Gastroesophageal sphincter (tissue), 4 donors: ENCODE measurements at regions not wholly inside any gene's neighbourhood (a gene's known extent, or its start where the extent isn't known, plus 50 kb on each side); places are given as distances from the start of the nearest gene placed in this dataset.

Source experiments
- ATAC-seq: fragments of 150-250 bp; one replicate; pipeline ENCODE4 v1.9.1; 2016; ENCODE audit warnings: mild to moderate bottlenecking, moderate library complexity
- H3K27ac ChIP-seq, 4 donors: fragments of 200-600 bp; sonication (generic) in 3 of 4; 1 replicate in 3 of 4; 2 replicates in 1 of 4; pipeline ENCODE4 v1.5.1; 2016 to 2019
- H3K27me3 ChIP-seq: fragments of 200-600 bp; sonication (generic); one replicate; pipeline ENCODE4 v1.5.1; 2019
- H3K36me3 ChIP-seq, 2 donors: fragments of 200-600 bp; sonication (generic); one replicate each; pipeline ENCODE4 v1.5.1; 2019; ENCODE audit warnings: control low read depth in 1 of 2
- H3K4me1 ChIP-seq, 3 donors: fragments of 200-600 bp; sonication (generic); 1 replicate in 2 of 3; 2 replicates in 1 of 3; pipeline ENCODE4 v1.5.1; 2016 to 2019; ENCODE audit warnings: control low read depth in 2 of 3
- H3K4me3 ChIP-seq, 2 donors: fragments of 200-600 bp; sonication (generic); one replicate each; pipeline ENCODE4 v1.5.1; 2019; ENCODE audit warnings: mild to moderate bottlenecking in 1 of 2, moderate library complexity in 1 of 2
- H3K9me3 ChIP-seq, 3 donors: fragments of 200-600 bp; sonication (generic); one replicate each; pipeline ENCODE4 v1.5.1; 2017 to 2019; ENCODE audit warnings: control low read depth in 2 of 3
- EP300 ChIP-seq: sonication (generic); formaldehyde crosslinking; IDR thresholded peaks from one replicate; pipeline ENCODE4 v1.6.1; 2017; ENCODE audit warnings: antibody characterized with exemption, mild to moderate bottlenecking
- POLR2A ChIP-seq, 2 donors: fragments of 450-650 bp; IDR thresholded peaks; one replicate each; pipeline ENCODE4 v1.6.1; 2017; ENCODE audit warnings: antibody characterized with exemption in 2 of 2, mild to moderate bottlenecking in 2 of 2, moderate library complexity in 1 of 2
- POLR2AphosphoS5 ChIP-seq: sonication (generic); formaldehyde crosslinking; IDR thresholded peaks from one replicate; pipeline ENCODE4 v1.6.1; 2017; ENCODE audit warnings: antibody characterized with exemption
- WGBS, 2 donors: methylation state at CpG; one replicate each; pipeline ENCODE4 v1.1.5; 2018; ENCODE audit warnings: low coverage in 1 of 2; 5-methylcytosine and 5-hydroxymethylcytosine counted together
- TF ChIP-seq, protein P1 (sequence below), 4 experiments: fragments of 200-600 bp in 2 of 4; fragments of 450-650 bp in 2 of 4; sonication (generic) in 1 of 4; IDR thresholded peaks; one replicate each; pipeline ENCODE4 v1.5.1; 2017 to 2019; ENCODE audit warnings: antibody characterized with exemption in 4 of 4, mild to moderate bottlenecking in 2 of 4, moderate library complexity in 2 of 4

DNA sequence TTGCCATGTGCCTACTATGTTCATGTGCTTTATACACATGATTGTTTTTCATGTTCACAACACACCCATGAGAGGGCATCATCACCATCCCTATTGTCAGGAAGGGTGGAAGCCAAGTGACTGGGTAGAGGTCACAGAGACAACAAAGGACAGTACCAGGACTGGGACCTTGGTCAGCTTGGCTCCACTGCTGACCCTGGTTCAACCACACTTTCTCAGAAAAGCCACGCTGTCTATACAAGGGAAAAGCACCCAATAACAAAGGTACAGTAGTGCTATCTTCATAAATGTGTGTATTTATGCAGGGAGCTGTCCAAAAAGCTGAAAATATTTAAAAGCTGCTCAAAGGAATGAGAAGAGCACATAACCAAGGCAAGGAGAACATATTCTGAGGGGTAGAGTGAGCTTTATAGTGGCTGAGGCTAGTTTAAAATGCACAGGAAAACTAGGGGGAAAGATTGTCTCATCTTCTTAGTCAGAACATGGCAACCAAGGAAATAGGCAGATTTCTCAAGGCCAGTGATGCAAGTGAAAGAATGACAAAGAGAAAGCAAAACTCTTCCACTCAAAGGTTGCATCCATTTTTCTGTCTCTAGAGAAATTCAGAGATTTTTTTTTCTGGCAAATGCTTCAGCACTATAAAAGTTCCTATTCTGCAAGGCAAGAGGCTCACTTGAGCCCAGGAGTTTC lies 415.0 kb downstream of the FOXO1 start:
- no peak for TF ChIP-seq POLR2AphosphoS5
- TF ChIP-seq, protein P1, sequence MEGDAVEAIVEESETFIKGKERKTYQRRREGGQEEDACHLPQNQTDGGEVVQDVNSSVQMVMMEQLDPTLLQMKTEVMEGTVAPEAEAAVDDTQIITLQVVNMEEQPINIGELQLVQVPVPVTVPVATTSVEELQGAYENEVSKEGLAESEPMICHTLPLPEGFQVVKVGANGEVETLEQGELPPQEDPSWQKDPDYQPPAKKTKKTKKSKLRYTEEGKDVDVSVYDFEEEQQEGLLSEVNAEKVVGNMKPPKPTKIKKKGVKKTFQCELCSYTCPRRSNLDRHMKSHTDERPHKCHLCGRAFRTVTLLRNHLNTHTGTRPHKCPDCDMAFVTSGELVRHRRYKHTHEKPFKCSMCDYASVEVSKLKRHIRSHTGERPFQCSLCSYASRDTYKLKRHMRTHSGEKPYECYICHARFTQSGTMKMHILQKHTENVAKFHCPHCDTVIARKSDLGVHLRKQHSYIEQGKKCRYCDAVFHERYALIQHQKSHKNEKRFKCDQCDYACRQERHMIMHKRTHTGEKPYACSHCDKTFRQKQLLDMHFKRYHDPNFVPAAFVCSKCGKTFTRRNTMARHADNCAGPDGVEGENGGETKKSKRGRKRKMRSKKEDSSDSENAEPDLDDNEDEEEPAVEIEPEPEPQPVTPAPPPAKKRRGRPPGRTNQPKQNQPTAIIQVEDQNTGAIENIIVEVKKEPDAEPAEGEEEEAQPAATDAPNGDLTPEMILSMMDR (IDR thresholded peaks at IDR 0.05): no peak
- no peak for TF ChIP-seq EP300
- no peak for TF ChIP-seq POLR2A (IDR thresholded peaks at IDR 0.05)
- Histone ChIP-seq H3K9me3 (no peaks in the 10 kb centered on the region), H3K4me3 (no peak overlapping the region), H3K36me3 (no peaks in the 10 kb centered on the region), H3K27ac (peak overlapping the region in 3 of 4 donors; percentile 16 to 59 (median 48)), H3K27me3 (no peaks in the 10 kb centered on the region), H3K4me1 (peaks cover 0 to 7% (median 0%) of the 10 kb centered on the region in 3 donors)
- 44 to 83% methylated on average over 1 of the region's 1 CpG for WGBS, 2 donors
- peak; percentile 50 for ATAC-seq

DNA sequence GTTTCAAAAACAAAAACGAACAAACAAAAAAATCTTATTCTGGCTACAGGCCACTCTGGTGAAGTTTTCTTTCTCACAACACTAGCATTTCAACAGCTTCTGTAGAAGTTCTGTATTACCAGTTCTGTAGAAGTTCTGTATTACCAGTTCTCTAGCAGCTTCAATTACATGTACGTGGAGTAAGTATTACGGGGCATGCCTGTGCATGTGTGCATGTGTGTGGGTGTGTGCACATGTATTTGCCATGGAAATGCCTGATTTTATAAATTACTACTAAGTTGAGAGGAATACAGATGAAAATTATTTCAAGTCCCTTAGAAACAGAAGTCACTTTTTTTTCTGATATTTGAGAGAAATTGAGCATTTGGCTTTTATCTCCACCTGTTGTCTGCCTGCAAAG lies 414.2 kb downstream of the FOXO1 start:
- Histone ChIP-seq H3K36me3 (no peaks in the 10 kb centered on the region), H3K27me3 (no peaks in the 10 kb centered on the region), H3K9me3 (no peaks in the 10 kb centered on the region), H3K27ac (peak overlapping the region in 1 of 4 donors; percentile 48), H3K4me3 (no peak overlapping the region), H3K4me1 (peaks cover 0 to 7% (median 0%) of the 10 kb centered on the region in 3 donors)
- 78 to 81% methylated on average over 3 of the region's 3 CpGs for WGBS, 2 donors
- no peak for ATAC-seq
- TF ChIP-seq EP300: no peak

DNA sequence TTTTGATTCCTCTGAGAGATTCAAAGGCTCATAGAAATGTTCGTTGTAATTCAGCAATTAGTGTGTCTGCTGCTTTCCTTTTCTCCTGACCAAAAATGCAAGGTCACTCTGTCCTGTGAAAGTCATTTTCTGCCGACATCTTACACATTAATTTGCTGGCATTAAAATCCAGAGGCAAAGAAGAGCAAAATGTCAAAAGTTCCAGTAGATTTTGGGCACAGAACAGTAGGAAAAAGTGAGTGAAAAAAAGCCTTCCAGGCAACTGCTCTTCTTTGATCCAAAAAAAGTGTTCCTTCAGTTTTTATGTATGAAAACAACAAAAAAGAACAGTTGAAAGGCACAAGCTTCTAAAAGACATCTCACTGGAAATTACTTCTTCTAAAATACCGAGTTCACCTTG lies 413.8 kb downstream of the FOXO1 start:
- H3K4me3 ChIP-seq: no peak overlapping the region
- no peaks in the 10 kb centered on the region for H3K9me3 ChIP-seq
- peaks cover 0 to 7% (median 0%) of the 10 kb centered on the region in 3 donors for H3K4me1 ChIP-seq
- H3K27me3 ChIP-seq: no peaks in the 10 kb centered on the region
- peak overlapping the region in 1 of 4 donors; percentile 48 for H3K27ac ChIP-seq
- ATAC-seq: no peak
- no peak for TF ChIP-seq POLR2AphosphoS5
- 56 to 100% methylated on average over 1 to 3 of the region's 3 CpGs for WGBS, 2 donors
- no peaks in the 10 kb centered on the region for H3K36me3 ChIP-seq

DNA sequence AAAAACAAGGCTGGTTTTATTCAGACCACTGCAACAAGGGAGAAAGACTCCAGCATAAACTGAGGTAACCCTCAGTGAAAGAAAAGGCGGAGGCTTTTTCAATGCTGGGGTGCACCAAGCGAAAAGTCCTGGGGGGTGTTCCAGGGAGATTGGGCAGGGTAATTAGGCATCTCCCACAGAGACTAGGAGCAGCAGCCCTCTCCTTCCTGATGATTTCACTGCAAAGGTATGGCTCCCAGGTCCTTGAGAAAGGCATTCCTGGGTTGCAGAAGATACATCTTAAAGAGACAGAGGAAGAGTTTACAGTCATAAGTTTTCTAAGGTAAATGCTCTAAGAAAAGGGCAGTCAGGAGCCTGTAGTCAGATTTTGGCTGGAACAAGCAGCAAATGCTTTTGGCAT lies 412.0 kb downstream of the FOXO1 start:
- no peak overlapping the region for H3K4me3 ChIP-seq
- no peaks in the 10 kb centered on the region for H3K36me3 ChIP-seq
- no CpG with 5 or more reads among the region's 2 CpGs for WGBS, 2 donors
- ATAC-seq: no peak
- TF ChIP-seq, protein P1 (IDR thresholded peaks at IDR 0.05): no peak
- no peak for TF ChIP-seq POLR2AphosphoS5
- TF ChIP-seq EP300: no peak
- TF ChIP-seq POLR2A (IDR thresholded peaks at IDR 0.05): no peak
- no peak overlapping the region for H3K27ac ChIP-seq
- H3K4me1 ChIP-seq: peaks cover 0 to 7% (median 0%) of the 10 kb centered on the region in 3 donors
- H3K9me3 ChIP-seq: no peaks in the 10 kb centered on the region
- H3K27me3 ChIP-seq: no peaks in the 10 kb centered on the region

DNA sequence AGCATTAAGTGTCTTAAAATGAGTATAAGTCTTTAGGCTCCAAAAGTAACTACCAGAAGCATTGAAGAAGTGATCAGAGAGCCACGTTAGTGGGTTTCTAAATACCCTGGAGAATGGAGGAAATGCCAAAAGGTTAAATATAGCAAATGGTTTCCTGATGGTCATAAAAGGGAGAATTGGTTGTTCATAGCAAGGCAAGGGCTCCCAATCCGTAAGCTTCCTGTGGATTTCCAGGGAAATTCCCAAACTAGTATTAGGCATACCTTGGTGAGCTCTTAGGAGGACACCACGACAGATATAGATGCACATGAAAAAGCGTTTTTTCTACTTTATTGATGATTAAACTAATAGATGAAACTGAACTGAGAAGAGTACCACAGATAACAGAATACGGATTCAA lies 410.9 kb downstream of the FOXO1 start:
- TF ChIP-seq POLR2AphosphoS5 (no peak), POLR2A (IDR thresholded peaks at IDR 0.05) (no peak), EP300 (no peak)
- TF ChIP-seq, protein P1 (IDR thresholded peaks at IDR 0.05): no peak
- no peak overlapping the region for H3K4me3 ChIP-seq
- no peaks in the 10 kb centered on the region for H3K27me3 ChIP-seq
- H3K27ac ChIP-seq: no peak overlapping the region
- ATAC-seq: no peak
- H3K36me3 ChIP-seq: no peaks in the 10 kb centered on the region
- peaks cover 0 to 7% (median 0%) of the 10 kb centered on the region in 3 donors for H3K4me1 ChIP-seq
- no peaks in the 10 kb centered on the region for H3K9me3 ChIP-seq
- 77% methylated on average over 5 of the region's 5 CpGs for WGBS, 2 donors

DNA sequence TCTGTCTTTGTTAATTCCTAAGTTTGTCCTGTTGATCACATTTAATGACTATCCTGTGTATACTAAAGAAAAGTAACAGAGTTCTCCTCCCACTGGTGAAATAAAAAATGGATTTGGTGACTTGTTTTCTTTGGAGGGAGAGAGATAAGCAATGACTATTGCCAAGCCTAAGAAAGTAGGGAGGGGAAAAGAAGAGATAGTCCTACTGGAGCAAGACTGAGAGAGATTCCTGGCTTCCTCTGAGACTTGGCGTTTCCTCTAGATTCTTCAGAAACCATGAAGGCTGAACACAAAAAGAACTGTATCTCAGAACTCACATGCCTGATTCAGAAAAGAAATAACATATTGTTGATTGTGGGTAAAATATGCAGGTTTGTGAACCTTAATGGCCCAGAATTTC lies 406.5 kb downstream of the FOXO1 start:
- ATAC-seq: peak; percentile 71
- Histone ChIP-seq H3K27ac (peak overlapping the region in 2 of 4 donors; percentile 32 to 51), H3K4me1 (no peaks in the 10 kb centered on the region), H3K9me3 (no peaks in the 10 kb centered on the region), H3K27me3 (no peaks in the 10 kb centered on the region), H3K36me3 (no peaks in the 10 kb centered on the region), H3K4me3 (no peak overlapping the region)
- 43 to 50% methylated on average over 1 of the region's 1 CpG for WGBS, 2 donors
- TF ChIP-seq POLR2AphosphoS5 (no peak), POLR2A (IDR thresholded peaks at IDR 0.05) (no peak), EP300 (no peak)
- TF ChIP-seq, protein P1 (IDR thresholded peaks at IDR 0.05): no peak
